ENCODE measurements at regions not wholly inside any gene's neighbourhood (a gene's known extent, or its start where the extent isn't known, plus 50 kb on each side); places are given as distances from the start of the nearest gene placed in this dataset.
A peak's percentile ranks its signal among the peaks of the same experiment; 100 is the strongest.

DNA sequence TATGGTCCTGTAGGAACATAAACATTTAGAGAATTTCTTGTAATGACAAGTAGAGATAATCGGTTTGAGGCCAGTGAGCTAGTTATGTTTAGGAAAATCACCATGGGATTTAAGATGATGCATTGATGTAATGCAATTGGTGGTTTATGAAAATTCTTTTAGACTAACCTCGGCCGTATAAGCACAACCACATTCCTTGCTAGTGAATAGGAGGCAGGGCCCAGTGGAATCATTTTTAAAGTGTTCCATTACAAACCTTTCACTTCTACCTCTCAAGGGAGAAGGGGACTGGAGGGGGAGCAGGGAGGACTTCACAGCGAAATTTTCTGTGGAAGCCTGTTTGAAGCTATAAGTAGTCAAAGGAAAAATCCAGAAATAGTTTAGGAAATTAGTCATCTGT, 71.8 kb upstream of the NFIL3 start:
- Histone ChIP-seq H3K36me3 (no peaks in the 10 kb centered on the region), H3K4me1 (no peaks in the 10 kb centered on the region), H3K27ac (no peak overlapping the region), H3K4me3 (no peak overlapping the region), H3K27me3 (ENCODE audit: low read depth) (no peaks in the 10 kb centered on the region), H3K9me3 (no peaks in the 10 kb centered on the region)
- TF ChIP-seq, protein P1, sequence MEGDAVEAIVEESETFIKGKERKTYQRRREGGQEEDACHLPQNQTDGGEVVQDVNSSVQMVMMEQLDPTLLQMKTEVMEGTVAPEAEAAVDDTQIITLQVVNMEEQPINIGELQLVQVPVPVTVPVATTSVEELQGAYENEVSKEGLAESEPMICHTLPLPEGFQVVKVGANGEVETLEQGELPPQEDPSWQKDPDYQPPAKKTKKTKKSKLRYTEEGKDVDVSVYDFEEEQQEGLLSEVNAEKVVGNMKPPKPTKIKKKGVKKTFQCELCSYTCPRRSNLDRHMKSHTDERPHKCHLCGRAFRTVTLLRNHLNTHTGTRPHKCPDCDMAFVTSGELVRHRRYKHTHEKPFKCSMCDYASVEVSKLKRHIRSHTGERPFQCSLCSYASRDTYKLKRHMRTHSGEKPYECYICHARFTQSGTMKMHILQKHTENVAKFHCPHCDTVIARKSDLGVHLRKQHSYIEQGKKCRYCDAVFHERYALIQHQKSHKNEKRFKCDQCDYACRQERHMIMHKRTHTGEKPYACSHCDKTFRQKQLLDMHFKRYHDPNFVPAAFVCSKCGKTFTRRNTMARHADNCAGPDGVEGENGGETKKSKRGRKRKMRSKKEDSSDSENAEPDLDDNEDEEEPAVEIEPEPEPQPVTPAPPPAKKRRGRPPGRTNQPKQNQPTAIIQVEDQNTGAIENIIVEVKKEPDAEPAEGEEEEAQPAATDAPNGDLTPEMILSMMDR (IDR thresholded peaks at IDR 0.05): no peak
- no peak for DNase-seq
- ATAC-seq: no peak
- intact Hi-C loops (cut with DNase I): no loop called here

DNA sequence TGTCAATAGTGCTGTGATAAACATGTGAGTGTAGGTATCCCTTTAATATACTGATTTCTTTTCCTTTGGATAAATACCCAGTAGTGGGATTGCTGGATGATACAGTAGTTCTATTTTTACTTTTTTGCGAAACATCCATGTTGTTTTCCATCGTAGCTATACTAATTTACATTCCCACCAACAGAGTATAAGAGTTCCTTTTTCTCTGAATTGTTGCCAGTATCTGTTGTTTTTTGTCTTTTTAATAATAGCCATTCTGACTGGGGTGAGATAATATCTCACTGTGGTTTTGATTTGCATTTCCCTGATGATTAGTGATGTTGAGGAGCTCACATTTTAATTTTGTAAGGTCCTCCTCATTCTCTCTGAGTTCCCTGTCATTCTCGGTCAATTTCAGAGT, 71.1 kb upstream of the NFIL3 start:
- no peak overlapping the region for H3K27ac ChIP-seq
- no peak for DNase-seq
- intact Hi-C loops (cut with DNase I): no loop called here

DNA sequence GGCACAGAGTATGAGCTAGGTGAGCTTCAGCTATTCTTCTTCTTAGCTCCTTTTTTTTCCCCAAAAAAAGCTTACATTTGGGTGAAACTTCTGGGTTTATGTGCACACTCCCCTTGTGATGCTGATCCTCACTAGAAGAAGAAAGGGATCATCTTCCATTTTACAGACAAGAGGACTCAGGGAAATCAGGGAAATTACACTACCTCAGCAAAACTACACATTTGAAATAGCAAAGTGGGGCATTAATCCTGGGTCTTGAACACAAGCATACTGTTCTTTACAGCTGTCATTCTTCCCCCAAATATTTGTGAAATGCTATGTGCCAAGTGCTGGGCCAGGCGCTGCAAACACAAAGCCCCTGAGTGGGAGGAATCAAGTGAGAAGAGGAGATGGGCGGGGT, 68.6 kb upstream of the NFIL3 start:
- intact Hi-C loops (cut with DNase I): no loop called here
- no peaks in the 10 kb centered on the region for H3K27me3 ChIP-seq (ENCODE audit: low read depth)

More for the DNA sequence above, 71.1 kb upstream of the NFIL3 start:
- ATAC-seq: no peak
- Histone ChIP-seq H3K9me3 (no peaks in the 10 kb centered on the region), H3K4me1 (no peaks in the 10 kb centered on the region), H3K27me3 (ENCODE audit: low read depth) (no peaks in the 10 kb centered on the region), H3K36me3 (no peaks in the 10 kb centered on the region), H3K4me3 (no peak overlapping the region)
- TF ChIP-seq, protein P1 (IDR thresholded peaks at IDR 0.05): no peak

DNA sequence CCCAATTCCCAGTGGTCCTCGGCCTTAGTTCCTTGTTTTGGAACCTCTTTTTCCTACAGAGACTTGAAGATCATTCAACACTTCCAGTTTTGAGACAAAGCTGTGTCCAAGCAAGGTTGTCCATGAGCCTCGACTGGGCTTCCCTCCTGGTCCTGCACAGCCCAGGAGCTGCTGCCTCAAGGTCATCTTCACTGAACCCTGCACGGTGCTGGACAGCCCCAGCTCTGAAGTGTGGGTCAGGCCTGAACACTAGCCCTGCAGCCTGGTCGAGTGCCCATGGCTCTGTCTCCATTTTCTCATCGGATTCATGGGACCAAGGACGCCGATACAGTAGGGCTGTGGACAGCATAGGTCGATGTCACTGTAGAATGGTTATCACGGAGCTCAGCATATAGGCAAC, 68.0 kb upstream of the NFIL3 start:
- no peak for DNase-seq
- intact Hi-C loops (cut with DNase I): no loop called here
- Histone ChIP-seq H3K4me3 (no peak overlapping the region), H3K9me3 (no peaks in the 10 kb centered on the region), H3K36me3 (no peaks in the 10 kb centered on the region), H3K4me1 (no peaks in the 10 kb centered on the region), H3K27ac (no peak overlapping the region), H3K27me3 (ENCODE audit: low read depth) (no peaks in the 10 kb centered on the region)
- TF ChIP-seq, protein P1 (IDR thresholded peaks at IDR 0.05): no peak
- peak in 1 of 2 donors; percentile 33 for ATAC-seq

More for the DNA sequence above, 68.6 kb upstream of the NFIL3 start:
- H3K4me1 ChIP-seq: no peaks in the 10 kb centered on the region
- no peaks in the 10 kb centered on the region for H3K36me3 ChIP-seq
- ATAC-seq (no peak), DNase-seq (no peak)
- TF ChIP-seq, protein P1 (IDR thresholded peaks at IDR 0.05): no peak
- no peak overlapping the region for H3K27ac ChIP-seq
- H3K4me3 ChIP-seq: no peak overlapping the region
- no peaks in the 10 kb centered on the region for H3K9me3 ChIP-seq

DNA sequence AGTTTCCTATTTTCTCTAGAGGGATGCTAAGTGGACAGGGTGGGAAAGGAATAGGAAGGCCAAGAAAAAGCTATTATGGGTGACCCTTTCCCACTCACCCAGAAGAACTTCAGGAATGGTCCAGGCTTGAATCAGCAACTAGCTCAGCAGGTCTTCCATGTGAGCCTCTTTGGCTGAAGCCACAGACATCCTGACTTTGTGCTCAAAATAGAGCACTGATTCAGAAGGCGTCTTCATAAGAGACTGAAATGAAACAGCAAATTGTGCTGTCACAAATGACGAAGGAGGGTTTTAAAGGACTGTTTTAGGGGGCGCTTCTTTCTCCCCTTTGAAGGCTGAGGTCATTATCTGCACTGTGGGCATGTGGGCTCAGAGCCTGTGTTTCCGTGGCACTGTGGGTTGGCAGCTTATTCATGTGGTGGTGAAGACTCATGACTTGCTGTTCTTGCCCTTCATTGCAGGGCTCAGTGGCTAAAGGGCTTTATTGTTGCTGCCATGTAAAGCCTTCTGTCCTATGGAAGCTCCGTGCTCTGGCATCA, 65.8 kb upstream of the NFIL3 start:
- no peaks in the 10 kb centered on the region for H3K36me3 ChIP-seq
- TF ChIP-seq, protein P1 (IDR thresholded peaks at IDR 0.05): no peak
- H3K9me3 ChIP-seq: no peaks in the 10 kb centered on the region
- H3K27ac ChIP-seq: no peak overlapping the region
- no peak overlapping the region for H3K4me3 ChIP-seq
- intact Hi-C loops (cut with DNase I): no loop called here
- H3K4me1 ChIP-seq: no peaks in the 10 kb centered on the region
- H3K27me3 ChIP-seq (ENCODE audit: low read depth): no peaks in the 10 kb centered on the region
- no peak for DNase-seq
- ATAC-seq: no peak

DNA sequence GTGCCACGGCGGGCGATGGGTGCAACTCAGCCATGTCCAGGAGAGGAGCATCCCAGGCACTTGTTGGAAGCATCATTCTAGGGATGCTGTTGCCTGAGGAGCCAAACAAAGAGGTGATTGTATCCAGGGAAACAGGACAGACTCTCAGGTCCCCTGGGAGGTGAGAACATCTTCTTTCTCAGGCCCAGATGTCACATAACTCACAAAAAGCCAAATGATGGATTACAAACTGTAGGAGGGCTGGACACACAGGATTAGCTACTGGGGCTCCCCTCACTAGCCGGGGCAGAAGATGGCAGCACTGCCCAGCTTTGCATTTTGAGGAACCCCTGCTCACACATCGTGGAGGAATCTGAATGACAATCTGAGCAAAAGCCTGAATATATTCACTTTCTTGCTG, 64.7 kb upstream of the NFIL3 start:
- no peak overlapping the region for H3K27ac ChIP-seq
- ATAC-seq (no peak), DNase-seq (no peak)
- intact Hi-C loops (cut with DNase I): no loop called here
- H3K9me3 ChIP-seq: no peaks in the 10 kb centered on the region
- no peaks in the 10 kb centered on the region for H3K36me3 ChIP-seq
- H3K4me1 ChIP-seq: no peaks in the 10 kb centered on the region
- H3K27me3 ChIP-seq (ENCODE audit: low read depth): no peaks in the 10 kb centered on the region
- TF ChIP-seq, protein P1 (IDR thresholded peaks at IDR 0.05): no peak
- no peak overlapping the region for H3K4me3 ChIP-seq
